SU-DHL-6 (cell line): ENCODE measurements at regions not wholly inside any gene's neighbourhood (a gene's known extent, or its start where the extent isn't known, plus 50 kb on each side); places are given as distances from the start of the nearest gene placed in this dataset.

Experiments used
- H2AFZ ChIP-seq: fragments of 200-600 bp; sonication (generic); 2 replicates; pipeline ENCODE4 v1.6.1; 2014; ENCODE audit warnings: low read depth, mild to moderate bottlenecking, moderate library complexity, mixed read lengths, antibody characterized with exemption, low read length; ENCODE audit not compliant: severe bottlenecking
- H3F3A ChIP-seq: fragments of 200-600 bp; shearing (Covaris generic); 2 replicates; pipeline ENCODE4 v1.6.0; 2016; ENCODE audit warnings: antibody characterized with exemption, mild to moderate bottlenecking; ENCODE audit not compliant: insufficient read depth
- H3K27ac ChIP-seq: fragments of 200-600 bp; sonication (generic); 2 replicates; pipeline ENCODE4 v1.5.1; 2016; ENCODE audit warnings: low read depth, mild to moderate bottlenecking, low read length, moderate library complexity, mixed read lengths
- H3K27me3 ChIP-seq: fragments of 200-600 bp; sonication (generic), shearing (Covaris generic); 2 replicates; pipeline ENCODE4 v1.6.0; 2014; ENCODE audit warnings: mild to moderate bottlenecking, low read length
- H3K36me3 ChIP-seq: fragments of 200-600 bp; sonication (generic); 2 replicates; pipeline ENCODE4 v1.6.1; 2014; ENCODE audit warnings: mild to moderate bottlenecking, low read length, mixed read lengths
- H3K4me2 ChIP-seq: fragments of 300-600, 200-600 bp; shearing (Covaris generic), sonication (generic); 2 replicates; pipeline ENCODE4 v1.6.0; 2014; ENCODE audit warnings: low read length, low read depth, mild to moderate bottlenecking; ENCODE audit not compliant: poor library complexity, severe bottlenecking
- H3K4me3 ChIP-seq: fragments of 200-600 bp; sonication (generic); 2 replicates; pipeline ENCODE4 v1.5.1; 2014; ENCODE audit warnings: antibody characterized with exemption, low read length, mild to moderate bottlenecking, mixed read lengths; ENCODE audit not compliant: insufficient read depth, poor library complexity, severe bottlenecking
- H3K79me2 ChIP-seq: fragments of 200-600 bp; sonication (generic); 2 replicates; pipeline ENCODE4 v1.6.1; 2014; ENCODE audit warnings: mild to moderate bottlenecking, low read length, moderate library complexity; ENCODE audit not compliant: insufficient read depth
- H3K9ac ChIP-seq: fragments of 200-600 bp; sonication (generic); 2 replicates; pipeline ENCODE4 v1.7.0; 2014; ENCODE audit warnings: mild to moderate bottlenecking, low read length
- H3K9me2 ChIP-seq: fragments of 200-600 bp; sonication (generic); replicated peaks from 2 replicates; pipeline ENCODE4 v1.6.1; 2014; ENCODE audit warnings: low read length; ENCODE audit not compliant: insufficient read depth
- H3K9me3 ChIP-seq: fragments of 200-600 bp; sonication (generic); 2 replicates; pipeline ENCODE4 v1.6.1; 2014; ENCODE audit warnings: low read length, mixed read lengths; ENCODE audit not compliant: insufficient read depth
- H4K20me1 ChIP-seq: fragments of 200-600 bp; sonication (generic); 2 replicates; pipeline ENCODE4 v1.6.1; 2014; ENCODE audit warnings: low read depth, mild to moderate bottlenecking, antibody characterized with exemption, low read length, moderate library complexity, mixed read lengths
- CTCF ChIP-seq: fragments of 200-600 bp; sonication (generic); IDR thresholded peaks from one replicate; pipeline ENCODE4 v1.5.1; 2017; ENCODE audit warnings: antibody characterized with exemption, mild to moderate bottlenecking, low read length, moderate library complexity; ENCODE audit not compliant: insufficient read depth, poor library complexity, severe bottlenecking
- EZH2phosphoT487 ChIP-seq: fragments of 200-600 bp; sonication (generic), shearing (Covaris generic); conservative IDR thresholded peaks from 2 replicates; pipeline ENCODE4 v1.6.1; 2018; ENCODE audit warnings: mild to moderate bottlenecking, antibody characterized with exemption, low read length, moderate library complexity, mixed read lengths

DNA sequence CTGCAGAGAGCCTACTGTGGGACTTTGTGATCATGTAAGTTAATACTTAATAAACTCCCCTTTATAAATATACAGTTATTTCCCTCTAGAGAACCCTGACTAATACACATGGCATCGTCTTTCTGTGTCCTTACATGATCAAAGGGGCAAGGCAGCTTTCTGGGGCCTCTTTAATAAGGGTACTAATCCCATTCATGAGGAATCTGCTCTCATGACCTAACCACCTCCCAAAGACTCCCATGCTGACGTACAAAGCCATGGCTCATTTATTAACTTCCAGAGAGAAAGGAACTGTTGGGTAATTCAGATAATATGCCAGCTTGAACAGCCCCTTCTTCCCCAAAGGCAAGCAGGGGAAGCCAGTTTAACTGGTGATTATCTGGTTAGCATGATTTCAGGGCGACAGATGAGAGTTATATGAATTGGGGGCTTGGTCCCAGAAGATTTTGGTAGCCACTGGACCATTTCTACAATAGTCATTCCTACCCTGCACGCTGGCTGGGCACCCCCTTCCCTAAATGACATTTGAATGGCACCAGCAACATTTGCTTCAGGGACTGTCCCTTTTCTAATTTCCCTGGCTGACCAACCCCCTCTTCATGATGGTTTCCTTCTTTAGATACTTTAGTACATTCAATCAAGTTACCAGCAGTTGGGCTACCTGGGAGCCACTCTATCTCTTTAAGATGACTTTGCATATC, 83.6 kb upstream of the C3orf80 start:
- Histone ChIP-seq H3K9me2 (no peaks in the 10 kb centered on the region), H3F3A (no peaks in the 10 kb centered on the region), H4K20me1 (no peaks in the 10 kb centered on the region), H3K4me2 (no peak overlapping the region), H3K4me3 (no peak overlapping the region), H3K36me3 (no peaks in the 10 kb centered on the region), H3K27me3 (no peaks in the 10 kb centered on the region), H3K27ac (no peak overlapping the region), H3K9me3 (0 out of 2 replicates have a peak, but pooled peaks cover 8% of the 10 kb centered on the region), H2AFZ (no peak overlapping the region), H3K9ac (no peak overlapping the region), H3K79me2 (no peaks in the 10 kb centered on the region)
- TF ChIP-seq EZH2phosphoT487, result no peak

DNA sequence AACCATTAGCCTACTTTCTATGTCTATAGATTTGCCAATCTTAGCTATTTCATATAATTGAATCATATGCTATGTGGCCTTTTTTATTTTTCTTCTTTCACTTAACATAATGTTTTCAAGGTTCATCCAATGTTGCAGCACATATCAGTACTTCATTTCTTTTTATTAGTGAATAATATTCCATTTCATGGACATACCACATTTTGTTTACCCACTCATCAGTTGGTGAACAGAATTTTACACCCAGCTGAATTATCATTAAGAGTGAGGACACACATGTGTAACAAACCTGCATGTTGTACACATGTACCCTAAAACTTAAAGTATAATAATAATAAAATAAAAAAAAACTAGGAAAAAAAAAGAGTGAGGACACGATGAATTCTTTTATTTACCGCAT, 81.7 kb upstream of the C3orf80 start:
- H3K27ac ChIP-seq, result no peak overlapping the region
- no peak overlapping the region for H3K4me2 ChIP-seq
- H3K9me3 ChIP-seq, result 0 out of 2 replicates have a peak, but pooled peaks cover 8% of the 10 kb centered on the region
- H3K36me3 ChIP-seq, result no peaks in the 10 kb centered on the region
- H3F3A ChIP-seq, result no peaks in the 10 kb centered on the region
- H3K9ac ChIP-seq, result no peak overlapping the region
- TF ChIP-seq CTCF (no peak), EZH2phosphoT487 (no peak)
- no peak overlapping the region for H2AFZ ChIP-seq
- no peaks in the 10 kb centered on the region for H3K9me2 ChIP-seq
- H4K20me1 ChIP-seq, result no peaks in the 10 kb centered on the region
- H3K4me3 ChIP-seq, result no peak overlapping the region
- H3K27me3 ChIP-seq, result no peaks in the 10 kb centered on the region
- H3K79me2 ChIP-seq, result no peaks in the 10 kb centered on the region

DNA sequence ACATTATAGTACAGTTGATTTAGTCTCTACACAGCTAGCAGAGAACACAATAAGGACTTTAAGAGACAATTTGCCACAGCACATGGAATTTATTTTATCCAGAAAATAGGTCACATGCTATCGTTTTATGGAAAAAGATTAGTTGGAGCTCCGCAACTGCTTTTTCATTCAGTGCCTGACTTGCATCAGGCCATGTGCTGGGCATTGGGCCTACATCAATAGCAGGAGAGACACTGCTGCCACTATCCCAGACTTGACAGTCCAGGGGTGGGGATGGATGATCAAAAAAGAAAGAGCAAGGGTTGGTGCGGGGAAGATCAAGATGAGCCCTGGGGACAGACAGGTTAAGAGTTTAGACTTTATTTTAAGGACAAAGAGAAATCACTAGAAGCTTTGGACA, 75.2 kb upstream of the C3orf80 start:
- Histone ChIP-seq H3F3A (no peaks in the 10 kb centered on the region), H3K27me3 (no peaks in the 10 kb centered on the region), H3K79me2 (no peaks in the 10 kb centered on the region), H3K9ac (no peak overlapping the region), H3K4me3 (no peak overlapping the region), H3K9me3 (no peaks in the 10 kb centered on the region), H3K9me2 (no peaks in the 10 kb centered on the region), H3K4me2 (no peak overlapping the region), H4K20me1 (no peaks in the 10 kb centered on the region), H3K36me3 (no peaks in the 10 kb centered on the region), H2AFZ (no peak overlapping the region), H3K27ac (no peak overlapping the region)
- TF ChIP-seq EZH2phosphoT487, result no peak
- no peak for TF ChIP-seq CTCF

- Histone ChIP-seq H3K79me2 (no peaks in the 10 kb centered on the region), H3F3A (no peaks in the 10 kb centered on the region), H4K20me1 (no peaks in the 10 kb centered on the region), H2AFZ (no peak overlapping the region), H3K9me2 (no peaks in the 10 kb centered on the region), H3K4me2 (no peak overlapping the region), H3K9ac (no peak overlapping the region), H3K4me3 (no peak overlapping the region), H3K27me3 (no peaks in the 10 kb centered on the region), H3K9me3 (no peaks in the 10 kb centered on the region), H3K27ac (no peak overlapping the region), H3K36me3 (no peaks in the 10 kb centered on the region)
- TF ChIP-seq EZH2phosphoT487 (no peak), CTCF (no peak)
These were observed 74.7 kb upstream of the C3orf80 start for GRCh38 chr3:160150525-160150924.
